Neural cell (in vitro differentiated cells): ENCODE measurements at regions not wholly inside any gene's neighbourhood (a gene's known extent, or its start where the extent isn't known, plus 50 kb on each side); places are given as distances from the start of the nearest gene placed in this dataset.

Experiments
- H2AFZ ChIP-seq: fragments of 200-600, 300-800 bp; sonication (generic), shearing (Covaris generic); 2 replicates; pipeline ENCODE4 v1.6.0; 2014; ENCODE audit warnings: low read depth, mild to moderate bottlenecking, antibody characterized with exemption, low read length, moderate library complexity
- H3F3A ChIP-seq: fragments of 200-600 bp; shearing (Covaris generic); 2 replicates; pipeline ENCODE4 v1.6.1; 2016; ENCODE audit warnings: mild to moderate bottlenecking, moderate library complexity, mixed read lengths, antibody characterized with exemption, low read length; ENCODE audit not compliant: insufficient read depth, poor library complexity, severe bottlenecking
- H3K27ac ChIP-seq: fragments of 200-600, 300-800 bp; sonication (generic), shearing (Covaris generic); 2 replicates; pipeline ENCODE4 v1.5.1; 2014; ENCODE audit warnings: mild to moderate bottlenecking, low read length, moderate library complexity
- H3K27me3 ChIP-seq: fragments of 300-800, 200-600 bp; sonication (generic), shearing (Covaris generic); 2 replicates; pipeline ENCODE4 v1.6.0; 2014; ENCODE audit warnings: mild to moderate bottlenecking, low read depth, low read length, moderate library complexity; ENCODE audit not compliant: insufficient read depth
- H3K36me3 ChIP-seq: fragments of 300-800, 200-600 bp; sonication (generic), shearing (Covaris generic); 2 replicates; pipeline ENCODE4 v1.5.1; 2014; ENCODE audit warnings: mild to moderate bottlenecking, antibody characterized with exemption, low read length, moderate library complexity; ENCODE audit not compliant: insufficient read depth
- H3K4me2 ChIP-seq: fragments of 300-800, 200-600 bp; sonication (generic), shearing (Covaris generic); 2 replicates; pipeline ENCODE4 v1.6.0; 2014; ENCODE audit warnings: mild to moderate bottlenecking, low read length
- H3K4me3 ChIP-seq: fragments of 300-800, 200-600 bp; sonication (generic), shearing (Covaris generic); 2 replicates; pipeline ENCODE4 v1.5.1; 2014; ENCODE audit warnings: mild to moderate bottlenecking, low read length, moderate library complexity
- H3K79me2 ChIP-seq: fragments of 200-600 bp; shearing (Covaris generic); replicated peaks from 2 replicates; pipeline ENCODE4 v1.6.0; 2014; ENCODE audit warnings: mild to moderate bottlenecking, low read length, moderate library complexity; ENCODE audit not compliant: insufficient read depth
- H3K9ac ChIP-seq: fragments of 300-800, 200-600 bp; sonication (generic), shearing (Covaris generic); 2 replicates; pipeline ENCODE4 v1.6.1; 2016; ENCODE audit warnings: mild to moderate bottlenecking, low read length, mixed read lengths
- H3K9me2 ChIP-seq: fragments of 200-600 bp; shearing (Covaris generic); 2 replicates; pipeline ENCODE4 v1.6.1; 2016; ENCODE audit warnings: mild to moderate bottlenecking, low read length, mixed read lengths; ENCODE audit not compliant: insufficient read depth
- H3K9me3 ChIP-seq: fragments of 200-600, 300-800 bp; sonication (generic), shearing (Covaris generic); 2 replicates; pipeline ENCODE4 v1.6.1; 2016; ENCODE audit warnings: mild to moderate bottlenecking, mixed run types, low read length, moderate library complexity, mixed read lengths
- H4K20me1 ChIP-seq: fragments of 200-600 bp; shearing (Covaris generic); 2 replicates; pipeline ENCODE4 v1.6.1; 2016; ENCODE audit warnings: mild to moderate bottlenecking, mixed run types; ENCODE audit not compliant: insufficient read depth
- CTCF ChIP-seq: fragments of 450-650 bp; IDR thresholded peaks from 2 replicates; pipeline ENCODE4 v1.5.1; 2014; ENCODE audit warnings: antibody characterized with exemption, mild to moderate bottlenecking, moderate library complexity; ENCODE audit not compliant: poor library complexity, severe bottlenecking
- EP300 ChIP-seq: fragments of 450-650 bp; conservative IDR thresholded peaks from 2 replicates; pipeline ENCODE4 v1.6.1; 2014; ENCODE audit warnings: antibody characterized with exemption, mild to moderate bottlenecking, moderate library complexity; ENCODE audit not compliant: poor library complexity, severe bottlenecking
- EZH2 ChIP-seq: fragments of 200-600, 300-800 bp; shearing (Covaris generic), sonication (generic); IDR thresholded peaks from 2 replicates; pipeline ENCODE4 v1.6.1; 2014; ENCODE audit warnings: antibody characterized with exemption, low read length, borderline replicate concordance, mild to moderate bottlenecking; ENCODE audit not compliant: insufficient read depth, poor library complexity, severe bottlenecking
- MXI1 ChIP-seq: fragments of 450-650 bp; conservative IDR thresholded peaks from 2 replicates; pipeline ENCODE4 v1.6.1; 2014; ENCODE audit warnings: antibody characterized with exemption, mild to moderate bottlenecking; ENCODE audit not compliant: poor library complexity, severe bottlenecking
- POLR2AphosphoS5 ChIP-seq: IDR thresholded peaks from 2 replicates; pipeline ENCODE4 v1.6.1; 2012
- RAD21 ChIP-seq: fragments of 450-650 bp; conservative IDR thresholded peaks from 2 replicates; pipeline ENCODE4 v1.6.1; 2014; ENCODE audit warnings: antibody characterized with exemption, mild to moderate bottlenecking, moderate library complexity
- REST ChIP-seq: IDR thresholded peaks from 2 replicates; pipeline ENCODE4 v1.6.1; 2012; ENCODE audit warnings: borderline replicate concordance
- SMC3 ChIP-seq: fragments of 450-650 bp; conservative IDR thresholded peaks from 2 replicates; pipeline ENCODE4 v1.6.1; 2014; ENCODE audit warnings: antibody characterized with exemption, mild to moderate bottlenecking, moderate library complexity; ENCODE audit not compliant: poor library complexity
- TAF1 ChIP-seq: IDR thresholded peaks from 2 replicates; pipeline ENCODE4 v1.6.1; 2012; ENCODE audit warnings: low read depth

GRCh38 chr3:164418414-164418813 is 659.9 kb downstream of the SI start:
- H2AFZ ChIP-seq, result no peak overlapping the region
- no peak overlapping the region for H3K4me2 ChIP-seq
- H3F3A ChIP-seq, result no peaks in the 10 kb centered on the region
- H3K27ac ChIP-seq, result no peak overlapping the region
- H3K9ac ChIP-seq, result no peak overlapping the region
- no peaks in the 10 kb centered on the region for H3K9me3 ChIP-seq
- H3K27me3 ChIP-seq, result no peaks in the 10 kb centered on the region
- H4K20me1 ChIP-seq, result no peaks in the 10 kb centered on the region
- H3K79me2 ChIP-seq, result no peaks in the 10 kb centered on the region
- H3K36me3 ChIP-seq, result no peaks in the 10 kb centered on the region
- no peaks in the 10 kb centered on the region for H3K9me2 ChIP-seq
- no peak for TF ChIP-seq TAF1
- no peak for TF ChIP-seq POLR2AphosphoS5
- no peak for TF ChIP-seq REST
- no peak for TF ChIP-seq RAD21
- no peak for TF ChIP-seq EZH2
- TF ChIP-seq CTCF, result no peak
- no peak for TF ChIP-seq SMC3
- no peak for TF ChIP-seq EP300
- no peak for TF ChIP-seq MXI1
- no peak overlapping the region for H3K4me3 ChIP-seq

GRCh38 chr3:164417955-164418354 is 660.3 kb downstream of the SI start:
- Histone ChIP-seq H3K4me3 (no peak overlapping the region), H3K9me3 (no peaks in the 10 kb centered on the region), H3K9ac (no peak overlapping the region), H4K20me1 (no peaks in the 10 kb centered on the region), H3F3A (no peaks in the 10 kb centered on the region), H3K4me2 (no peak overlapping the region), H2AFZ (no peak overlapping the region), H3K36me3 (no peaks in the 10 kb centered on the region), H3K27ac (no peak overlapping the region), H3K79me2 (no peaks in the 10 kb centered on the region), H3K27me3 (no peaks in the 10 kb centered on the region), H3K9me2 (no peaks in the 10 kb centered on the region)
- TF ChIP-seq TAF1 (no peak), EP300 (no peak), CTCF (no peak), POLR2AphosphoS5 (no peak), MXI1 (no peak), EZH2 (no peak), SMC3 (no peak), RAD21 (no peak), REST (no peak)
